SU-DHL-6 (cell line): ENCODE measurements at regions not wholly inside any gene's neighbourhood (a gene's known extent, or its start where the extent isn't known, plus 50 kb on each side); places are given as distances from the start of the nearest gene placed in this dataset.

Experiments used
- H2AFZ ChIP-seq: fragments of 200-600 bp; sonication (generic); 2 replicates; pipeline ENCODE4 v1.6.1; 2014; ENCODE audit warnings: low read depth, mild to moderate bottlenecking, moderate library complexity, mixed read lengths, antibody characterized with exemption, low read length; ENCODE audit not compliant: severe bottlenecking
- H3F3A ChIP-seq: fragments of 200-600 bp; shearing (Covaris generic); 2 replicates; pipeline ENCODE4 v1.6.0; 2016; ENCODE audit warnings: antibody characterized with exemption, mild to moderate bottlenecking; ENCODE audit not compliant: insufficient read depth
- H3K27ac ChIP-seq: fragments of 200-600 bp; sonication (generic); 2 replicates; pipeline ENCODE4 v1.5.1; 2016; ENCODE audit warnings: low read depth, mild to moderate bottlenecking, low read length, moderate library complexity, mixed read lengths
- H3K27me3 ChIP-seq: fragments of 200-600 bp; sonication (generic), shearing (Covaris generic); 2 replicates; pipeline ENCODE4 v1.6.0; 2014; ENCODE audit warnings: mild to moderate bottlenecking, low read length
- H3K36me3 ChIP-seq: fragments of 200-600 bp; sonication (generic); 2 replicates; pipeline ENCODE4 v1.6.1; 2014; ENCODE audit warnings: mild to moderate bottlenecking, low read length, mixed read lengths
- H3K4me2 ChIP-seq: fragments of 300-600, 200-600 bp; shearing (Covaris generic), sonication (generic); 2 replicates; pipeline ENCODE4 v1.6.0; 2014; ENCODE audit warnings: low read length, low read depth, mild to moderate bottlenecking; ENCODE audit not compliant: poor library complexity, severe bottlenecking
- H3K4me3 ChIP-seq: fragments of 200-600 bp; sonication (generic); 2 replicates; pipeline ENCODE4 v1.5.1; 2014; ENCODE audit warnings: antibody characterized with exemption, low read length, mild to moderate bottlenecking, mixed read lengths; ENCODE audit not compliant: insufficient read depth, poor library complexity, severe bottlenecking
- H3K79me2 ChIP-seq: fragments of 200-600 bp; sonication (generic); 2 replicates; pipeline ENCODE4 v1.6.1; 2014; ENCODE audit warnings: mild to moderate bottlenecking, low read length, moderate library complexity; ENCODE audit not compliant: insufficient read depth
- H3K9ac ChIP-seq: fragments of 200-600 bp; sonication (generic); 2 replicates; pipeline ENCODE4 v1.7.0; 2014; ENCODE audit warnings: mild to moderate bottlenecking, low read length
- H3K9me2 ChIP-seq: fragments of 200-600 bp; sonication (generic); replicated peaks from 2 replicates; pipeline ENCODE4 v1.6.1; 2014; ENCODE audit warnings: low read length; ENCODE audit not compliant: insufficient read depth
- H3K9me3 ChIP-seq: fragments of 200-600 bp; sonication (generic); 2 replicates; pipeline ENCODE4 v1.6.1; 2014; ENCODE audit warnings: low read length, mixed read lengths; ENCODE audit not compliant: insufficient read depth
- H4K20me1 ChIP-seq: fragments of 200-600 bp; sonication (generic); 2 replicates; pipeline ENCODE4 v1.6.1; 2014; ENCODE audit warnings: low read depth, mild to moderate bottlenecking, antibody characterized with exemption, low read length, moderate library complexity, mixed read lengths
- CTCF ChIP-seq: fragments of 200-600 bp; sonication (generic); IDR thresholded peaks from one replicate; pipeline ENCODE4 v1.5.1; 2017; ENCODE audit warnings: antibody characterized with exemption, mild to moderate bottlenecking, low read length, moderate library complexity; ENCODE audit not compliant: insufficient read depth, poor library complexity, severe bottlenecking
- EZH2phosphoT487 ChIP-seq: fragments of 200-600 bp; sonication (generic), shearing (Covaris generic); conservative IDR thresholded peaks from 2 replicates; pipeline ENCODE4 v1.6.1; 2018; ENCODE audit warnings: mild to moderate bottlenecking, antibody characterized with exemption, low read length, moderate library complexity, mixed read lengths

GRCh38 chrX:69094977-69095669, 70.1 kb downstream of the PJA1 start:
- Histone ChIP-seq H3K27ac (no peak overlapping the region), H3K4me2 (no peak overlapping the region), H4K20me1 (no peaks in the 10 kb centered on the region), H3K9ac (no peak overlapping the region), H3K27me3 (no peaks in the 10 kb centered on the region), H2AFZ (no peak overlapping the region), H3K4me3 (no peak overlapping the region), H3K36me3 (no peaks in the 10 kb centered on the region), H3K79me2 (no peaks in the 10 kb centered on the region), H3K9me2 (no peaks in the 10 kb centered on the region), H3K9me3 (no peaks in the 10 kb centered on the region), H3F3A (no peaks in the 10 kb centered on the region)
- no peak for TF ChIP-seq EZH2phosphoT487
- no peak for TF ChIP-seq CTCF

- Histone ChIP-seq H3K9me3 (no peaks in the 10 kb centered on the region), H3F3A (no peaks in the 10 kb centered on the region), H4K20me1 (no peaks in the 10 kb centered on the region), H3K27ac (no peak overlapping the region), H3K9me2 (no peaks in the 10 kb centered on the region), H3K27me3 (no peaks in the 10 kb centered on the region), H3K4me3 (no peak overlapping the region), H3K79me2 (no peaks in the 10 kb centered on the region), H3K9ac (no peak overlapping the region), H2AFZ (no peak overlapping the region), H3K4me2 (no peak overlapping the region), H3K36me3 (no peaks in the 10 kb centered on the region)
- TF ChIP-seq EZH2phosphoT487 (no peak), CTCF (peak; percentile 29)
Observed at GRCh38 chrX:69093960-69094871, 71.0 kb downstream of the PJA1 start.

DNA sequence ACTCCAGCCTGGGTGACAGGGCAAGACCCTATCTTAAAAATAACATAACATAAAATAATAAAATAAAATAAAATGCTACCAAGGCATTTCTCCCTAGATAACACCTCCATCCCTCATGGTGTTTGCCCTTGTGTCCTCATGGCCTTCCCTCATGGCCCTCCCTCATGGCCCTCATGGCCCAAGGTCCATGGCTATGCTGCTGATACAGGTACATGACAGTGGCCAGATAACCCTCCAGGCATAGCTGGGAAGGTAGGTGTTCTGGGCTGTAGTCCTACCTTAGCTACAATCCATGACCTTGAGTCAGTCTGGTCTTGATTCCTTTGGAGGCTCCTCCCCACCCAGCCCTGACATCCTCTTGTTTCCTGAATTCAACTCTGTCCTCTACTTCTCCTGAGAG, 75.2 kb downstream of the PJA1 start:
- H4K20me1 ChIP-seq, result no peaks in the 10 kb centered on the region
- no peak overlapping the region for H3K4me2 ChIP-seq
- H3K9ac ChIP-seq, result no peak overlapping the region
- no peak overlapping the region for H3K4me3 ChIP-seq
- TF ChIP-seq CTCF, result no peak
- no peak for TF ChIP-seq EZH2phosphoT487
- H3K79me2 ChIP-seq, result no peaks in the 10 kb centered on the region
- no peak overlapping the region for H3K27ac ChIP-seq
- H2AFZ ChIP-seq, result no peak overlapping the region
- no peaks in the 10 kb centered on the region for H3K27me3 ChIP-seq
- H3F3A ChIP-seq, result no peaks in the 10 kb centered on the region
- no peaks in the 10 kb centered on the region for H3K9me3 ChIP-seq
- H3K9me2 ChIP-seq, result no peaks in the 10 kb centered on the region
- no peaks in the 10 kb centered on the region for H3K36me3 ChIP-seq
